HCT116 (cell line): ENCODE measurements at regions not wholly inside any gene's neighbourhood (a gene's known extent, or its start where the extent isn't known, plus 50 kb on each side); places are given as distances from the start of the nearest gene placed in this dataset.

Source experiments
- CEBPB ChIP-seq: IDR thresholded peaks from 2 replicates; pipeline ENCODE4 v1.6.1; 2012; ENCODE audit warnings: low read depth
- CTCF ChIP-seq, 3 experiments: fragments of 200-600 bp in 1 of 3; sonication (generic) in 1 of 3; IDR thresholded peaks in 2 of 3; conservative IDR thresholded peaks in 1 of 3; 2 replicates each; pipeline ENCODE4 v1.5.1; 2012 to 2017; ENCODE audit warnings: low read depth in 2 of 3, low read length in 2 of 3, antibody characterized with exemption in 1 of 3, borderline replicate concordance in 1 of 3, control low read depth in 1 of 3, mild to moderate bottlenecking in 1 of 3, mixed read lengths in 1 of 3, mixed run types in 1 of 3, moderate library complexity in 1 of 3; ENCODE audit not compliant: insufficient read depth in 1 of 3
- EGR1 ChIP-seq: IDR thresholded peaks from 2 replicates; pipeline ENCODE4 v1.6.1; 2012; ENCODE audit warnings: low read depth
- EZH2 ChIP-seq: fragments of 200-600 bp; sonication (generic); IDR thresholded peaks from 2 replicates; pipeline ENCODE4 v1.6.1; 2017; ENCODE audit warnings: antibody characterized with exemption, mixed run types
- FOSL1 ChIP-seq: IDR thresholded peaks from 2 replicates; pipeline ENCODE4 v1.6.1; 2012; ENCODE audit warnings: low read depth
- POLR2A ChIP-seq: IDR thresholded peaks from 2 replicates; pipeline ENCODE4 v1.7.0; 2011; ENCODE audit warnings: borderline replicate concordance; ENCODE audit not compliant: insufficient read depth, insufficient read length; ENCODE audit errors: extremely low read depth
- POLR2AphosphoS5 ChIP-seq: IDR thresholded peaks from 2 replicates; pipeline ENCODE4 v1.6.1; 2011; ENCODE audit warnings: mild to moderate bottlenecking, low read depth, low read length, moderate library complexity
- REST ChIP-seq: IDR thresholded peaks from 2 replicates; pipeline ENCODE4 v1.6.1; 2012; ENCODE audit warnings: low read depth
- SIN3A ChIP-seq: IDR thresholded peaks from 2 replicates; pipeline ENCODE4 v1.6.1; 2012; ENCODE audit warnings: low read depth
- SP1 ChIP-seq: IDR thresholded peaks from 2 replicates; pipeline ENCODE4 v1.6.1; 2012; ENCODE audit warnings: low read depth
- TCF7L2 ChIP-seq: IDR thresholded peaks from 2 replicates; pipeline ENCODE4 v1.7.0; 2011; ENCODE audit warnings: borderline replicate concordance, inconsistent platforms; ENCODE audit not compliant: insufficient read depth, insufficient read length; ENCODE audit errors: extremely low read depth
- YY1 ChIP-seq: IDR thresholded peaks from 2 replicates; pipeline ENCODE4 v1.6.1; 2011; ENCODE audit warnings: low read length, low read depth, moderate library complexity, mild to moderate bottlenecking; ENCODE audit not compliant: insufficient replicate concordance; ENCODE audit errors: extremely low read depth
- ZFX ChIP-seq: fragments of 450-650 bp; IDR thresholded peaks from 2 replicates; pipeline ENCODE4 v1.6.1; 2017
- ZNF274 ChIP-seq: fragments of 200-500 bp; sonication (Bioruptor generic); IDR thresholded peaks from 2 replicates; pipeline ENCODE4 v1.6.1; 2014; ENCODE audit warnings: mild to moderate bottlenecking, low read depth, low read length, inconsistent platforms

- TF ChIP-seq CTCF (IDR thresholded peaks at IDR 0.05 in 2 of 3, conservative IDR thresholded peaks at IDR 0.05 in 1 of 3; ENCODE audit: borderline replicate concordance in 1 of 3, insufficient read depth in 1 of 3, low read depth in 2 of 3, low read length in 2 of 3) (no peak), POLR2A (no peak), POLR2AphosphoS5 (no peak), ZFX (no peak), YY1 (no peak), SIN3A (no peak), EGR1 (no peak), TCF7L2 (no peak), CEBPB (no peak), EZH2 (no peak), FOSL1 (no peak), SP1 (no peak), REST (no peak), ZNF274 (no peak)
Measured at GRCh38 chr7:16167526-16167925, 253.8 kb downstream of the CRPPA start.
